ENCODE measurements at regions not wholly inside any gene's neighbourhood (a gene's known extent, or its start where the extent isn't known, plus 50 kb on each side); places are given as distances from the start of the nearest gene placed in this dataset.

DNA sequence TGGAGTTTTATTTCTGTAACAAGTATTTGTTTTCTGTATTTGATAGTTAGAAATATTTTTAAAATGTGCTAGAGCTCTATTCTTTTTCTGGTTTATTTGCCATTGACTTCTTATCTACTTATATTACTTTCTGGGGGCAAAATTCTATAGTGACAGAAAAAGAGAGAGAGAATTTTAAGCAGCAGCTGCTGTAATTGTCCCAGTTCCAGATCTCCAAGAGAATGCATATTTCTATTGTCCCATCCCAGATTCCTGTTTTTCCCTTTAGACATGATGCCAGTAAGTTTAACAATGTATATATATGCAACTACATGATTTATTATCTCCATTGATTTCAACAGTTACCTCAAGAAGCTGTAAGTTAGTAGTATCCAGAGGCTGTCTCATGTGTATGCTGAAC, 541.7 kb upstream of the ZNF385D start:
- no peak overlapping the region for H3K4me2 ChIP-seq (ENCODE audit: insufficient read depth, low read length)
- intact Hi-C loops (cut with micrococcal nuclease), result no loop called here
- ChIA-PET POLR2A (no interaction called here), CTCF (interaction anchor here (0.6 kb wide), 1 partner anchor 1837 kb away, joined by 4 read pairs; no protein-coding TSS in a partner anchor)
- H3K4me3 ChIP-seq (replicated peaks in 1 of 3; ENCODE audit: insufficient read depth in 1 of 3, low read depth in 1 of 3, low read length in 3 of 3), result no peak overlapping the region
- no peaks in the 10 kb centered on the region for H3K9me3 ChIP-seq (replicated peaks; ENCODE audit: control insufficient read depth, insufficient read depth, low read length)
- no peaks in the 10 kb centered on the region for H3K79me2 ChIP-seq (ENCODE audit: control insufficient read depth, insufficient read depth, low read length)
- FAIRE-seq, result no peak
- no peak for DNase-seq (ENCODE audit: low read depth, low spot score)
- no peaks in the 10 kb centered on the region for H3K4me1 ChIP-seq (ENCODE audit: control insufficient read depth, extremely low read depth, insufficient read depth, low read length)
- no peaks in the 10 kb centered on the region for H4K20me1 ChIP-seq (replicated peaks; ENCODE audit: control insufficient read depth, extremely low read depth, insufficient read depth, low read length)
- H3K36me3 ChIP-seq (ENCODE audit: control insufficient read depth in 2 of 2, extremely low read depth in 1 of 2, insufficient read depth in 2 of 2, low read length in 2 of 2), result no peaks in the 10 kb centered on the region
- BruUV-seq (replicated peaks), result no TSS peak
- TF ChIP-seq JUN (IDR thresholded peaks at IDR 0.05; ENCODE audit: borderline replicate concordance, insufficient read depth, insufficient read length, low read depth), result no peak
- TF ChIP-seq FOS (IDR thresholded peaks at IDR 0.05; ENCODE audit: borderline replicate concordance, insufficient read depth, low read length), result no peak
- TF ChIP-seq EZH2 (IDR thresholded peaks at IDR 0.05; ENCODE audit: borderline replicate concordance, low read depth, low read length, severe bottlenecking), result no peak
- TF ChIP-seq, protein P1, sequence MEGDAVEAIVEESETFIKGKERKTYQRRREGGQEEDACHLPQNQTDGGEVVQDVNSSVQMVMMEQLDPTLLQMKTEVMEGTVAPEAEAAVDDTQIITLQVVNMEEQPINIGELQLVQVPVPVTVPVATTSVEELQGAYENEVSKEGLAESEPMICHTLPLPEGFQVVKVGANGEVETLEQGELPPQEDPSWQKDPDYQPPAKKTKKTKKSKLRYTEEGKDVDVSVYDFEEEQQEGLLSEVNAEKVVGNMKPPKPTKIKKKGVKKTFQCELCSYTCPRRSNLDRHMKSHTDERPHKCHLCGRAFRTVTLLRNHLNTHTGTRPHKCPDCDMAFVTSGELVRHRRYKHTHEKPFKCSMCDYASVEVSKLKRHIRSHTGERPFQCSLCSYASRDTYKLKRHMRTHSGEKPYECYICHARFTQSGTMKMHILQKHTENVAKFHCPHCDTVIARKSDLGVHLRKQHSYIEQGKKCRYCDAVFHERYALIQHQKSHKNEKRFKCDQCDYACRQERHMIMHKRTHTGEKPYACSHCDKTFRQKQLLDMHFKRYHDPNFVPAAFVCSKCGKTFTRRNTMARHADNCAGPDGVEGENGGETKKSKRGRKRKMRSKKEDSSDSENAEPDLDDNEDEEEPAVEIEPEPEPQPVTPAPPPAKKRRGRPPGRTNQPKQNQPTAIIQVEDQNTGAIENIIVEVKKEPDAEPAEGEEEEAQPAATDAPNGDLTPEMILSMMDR (IDR thresholded peaks at IDR 0.05; ENCODE audit: extremely low read depth in 1 of 2, insufficient read depth in 1 of 2, low read depth in 1 of 2, low read length in 2 of 2), result no peak
- no peak for TF ChIP-seq GATA2 (IDR thresholded peaks at IDR 0.05; ENCODE audit: insufficient read depth, insufficient read length, low read depth, low read length)
- no peak for TF ChIP-seq MYC (IDR thresholded peaks at IDR 0.05; ENCODE audit: low read depth, low read length)
- TF ChIP-seq POLR2A (IDR thresholded peaks at IDR 0.05; ENCODE audit: low read depth, low read length), result no peak
- no peak for TF ChIP-seq POLR2AphosphoS5 (IDR thresholded peaks at IDR 0.05; ENCODE audit: insufficient read depth, low read depth, low read length)
- TF ChIP-seq, protein P2, sequence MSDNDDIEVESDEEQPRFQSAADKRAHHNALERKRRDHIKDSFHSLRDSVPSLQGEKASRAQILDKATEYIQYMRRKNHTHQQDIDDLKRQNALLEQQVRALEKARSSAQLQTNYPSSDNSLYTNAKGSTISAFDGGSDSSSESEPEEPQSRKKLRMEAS (IDR thresholded peaks at IDR 0.05; ENCODE audit: insufficient read depth, insufficient read length), result no peak
- no peaks in the 10 kb centered on the region for H3K9me1 ChIP-seq (replicated peaks; ENCODE audit: control insufficient read depth, extremely low read depth, insufficient read depth, low read length)
- H3K27me3 ChIP-seq (ENCODE audit: control insufficient read depth in 2 of 2, insufficient read depth in 2 of 2, low read length in 2 of 2), result no peaks in the 10 kb centered on the region
- no peak overlapping the region for H2AFZ ChIP-seq (ENCODE audit: low read depth, low read length)
- H3K27ac ChIP-seq (ENCODE audit: insufficient read depth, low read depth, low read length), result no peak overlapping the region
- dilution Hi-C loops (cut with MboI; ENCODE audit: extremely low pct_ligation_motif_present, low sequenced_read_pairs), result no loop called here
- H3K9ac ChIP-seq (replicated peaks; ENCODE audit: extremely low read depth, insufficient read depth, low read length), result no peak overlapping the region

Measured in endothelial cell of umbilical vein (primary cell).